GM18868 (cell line): ENCODE measurements at regions not wholly inside any gene's neighbourhood (a gene's known extent, or its start where the extent isn't known, plus 50 kb on each side); places are given as distances from the start of the nearest gene placed in this dataset.

Experiments
- ATAC-seq: cut with Tn5 transposase; IDR thresholded peaks from one replicate; pipeline ENCODE4 v1.9.1; 2021; ENCODE audit warnings: mild to moderate bottlenecking, moderate library complexity; ENCODE audit not compliant: unreplicated experiment

- no peak for ATAC-seq
These were observed 458.4 kb upstream of the CCDC179 start for GRCh38 chr11:23318670-23319069.

- no peak for ATAC-seq
These were observed 459.9 kb upstream of the CCDC179 start for GRCh38 chr11:23320131-23320530.

GRCh38 chr11:23335586-23335985, 475.3 kb upstream of the CCDC179 start:
- peak; percentile 67 for ATAC-seq

GRCh38 chr11:23336961-23337360, 476.7 kb upstream of the CCDC179 start:
- ATAC-seq = no peak

GRCh38 chr11:23353611-23354010, 493.3 kb upstream of the CCDC179 start:
- no peak for ATAC-seq

- no peak for ATAC-seq
These were observed 499.0 kb upstream of the CCDC179 start for GRCh38 chr11:23359297-23359696.

- no peak for ATAC-seq
These were observed 503.8 kb upstream of the CCDC179 start for GRCh38 chr11:23364076-23364475.

- ATAC-seq = no peak
These were observed 510.5 kb upstream of the CCDC179 start for GRCh38 chr11:23370580-23371275.

- ATAC-seq = no peak
These were observed 517.6 kb upstream of the CCDC179 start for GRCh38 chr11:23377909-23378308.

GRCh38 chr11:23391031-23391430, 530.8 kb upstream of the CCDC179 start:
- ATAC-seq = no peak

- no peak for ATAC-seq
These were observed 537.8 kb upstream of the CCDC179 start for GRCh38 chr11:23398052-23398451.

- no peak for ATAC-seq
These were observed 539.7 kb upstream of the CCDC179 start for GRCh38 chr11:23399995-23400394.

- no peak for ATAC-seq
These were observed 543.2 kb upstream of the CCDC179 start for GRCh38 chr11:23403210-23404185.

- no peak for ATAC-seq
These were observed 544.2 kb upstream of the CCDC179 start for GRCh38 chr11:23404225-23405160.

- no peak for ATAC-seq
These were observed 545.2 kb upstream of the CCDC179 start for GRCh38 chr11:23405350-23405937.

- ATAC-seq = no peak
These were observed 546.0 kb upstream of the CCDC179 start for GRCh38 chr11:23406131-23406819.

- no peak for ATAC-seq
These were observed 552.8 kb upstream of the CCDC179 start for GRCh38 chr11:23413057-23413456.

- ATAC-seq = no peak
These were observed 562.8 kb upstream of the CCDC179 start for GRCh38 chr11:23423104-23423503.

GRCh38 chr11:23423656-23424055, 563.4 kb upstream of the CCDC179 start:
- ATAC-seq = no peak

- no peak for ATAC-seq
These were observed 565.1 kb upstream of the CCDC179 start for GRCh38 chr11:23425381-23425780.
